GM19238 (cell line): ENCODE measurements at regions not wholly inside any gene's neighbourhood (a gene's known extent, or its start where the extent isn't known, plus 50 kb on each side); places are given as distances from the start of the nearest gene placed in this dataset.

Source experiments
- DNase-seq: peaks from one replicate; pipeline ENCODE4 v3.0.0; 2011; ENCODE audit warnings: low spot score; ENCODE audit not compliant: insufficient read length

DNA sequence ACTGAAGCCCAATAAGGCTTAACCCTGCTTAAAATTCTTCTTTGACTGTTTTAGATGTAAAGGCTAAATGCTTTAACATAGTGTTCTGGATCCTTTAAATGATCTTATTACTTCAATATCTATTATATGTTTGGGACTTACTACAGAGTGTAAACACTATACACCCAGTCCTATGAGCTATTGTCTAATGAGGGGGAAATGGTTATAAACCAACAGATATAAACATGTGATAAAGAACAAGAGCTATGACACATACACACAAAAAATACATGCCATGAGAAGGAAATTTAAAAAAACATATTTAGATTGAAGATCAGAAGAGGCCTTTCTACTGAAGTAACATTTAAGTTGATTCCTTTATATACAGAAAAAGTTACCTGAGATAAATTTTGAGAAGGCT lies 505.1 kb downstream of the FOXG1 start:
- no peak for DNase-seq

DNA sequence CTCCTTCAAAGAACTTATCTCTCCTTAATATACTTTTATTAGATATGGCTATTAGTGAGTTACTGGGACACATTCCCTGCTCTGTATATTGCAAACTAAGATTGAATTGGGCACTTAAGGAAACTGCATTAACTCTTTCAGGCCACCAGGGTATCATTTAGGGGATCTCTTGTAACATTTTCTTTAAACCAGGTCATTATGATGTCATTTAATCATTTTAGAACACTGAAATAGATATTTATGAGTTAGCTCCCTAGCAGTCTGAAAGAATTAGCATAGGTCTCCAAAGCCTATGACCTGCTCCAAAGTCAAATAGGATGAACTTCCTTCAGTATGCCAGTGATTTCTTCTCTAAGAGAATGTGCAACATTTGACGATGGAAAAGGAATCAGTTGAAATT lies 506.9 kb downstream of the FOXG1 start:
- DNase-seq: no peak

GRCh38 chr14:29274890-29275596 lies 508.5 kb downstream of the FOXG1 start:
- no peak for DNase-seq

- no peak for DNase-seq
These were observed 512.0 kb downstream of the FOXG1 start for GRCh38 chr14:29278301-29279263.

GRCh38 chr14:29282169-29282568 lies 515.6 kb downstream of the FOXG1 start:
- DNase-seq: no peak

DNA sequence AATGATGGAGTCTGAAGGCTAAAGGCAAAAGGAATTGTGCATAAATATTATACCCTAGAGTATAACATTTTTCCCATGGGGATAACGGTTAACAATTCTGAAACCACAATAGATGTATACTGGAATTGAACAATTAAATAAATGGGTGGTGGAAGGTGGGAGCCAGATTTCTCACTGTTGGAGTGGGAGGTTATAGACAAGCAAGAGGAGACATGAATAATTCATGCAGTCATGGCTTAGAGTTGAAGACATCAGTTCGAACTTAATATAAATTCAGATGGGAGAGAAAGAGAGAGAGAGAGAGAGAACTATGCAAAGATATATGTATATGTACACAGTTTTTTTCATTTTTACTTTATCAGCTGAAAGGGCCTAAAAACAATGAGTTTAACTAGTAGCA lies 523.9 kb downstream of the FOXG1 start:
- DNase-seq: no peak

GRCh38 chr14:29299372-29299771 lies 532.8 kb downstream of the FOXG1 start:
- DNase-seq: no peak

DNA sequence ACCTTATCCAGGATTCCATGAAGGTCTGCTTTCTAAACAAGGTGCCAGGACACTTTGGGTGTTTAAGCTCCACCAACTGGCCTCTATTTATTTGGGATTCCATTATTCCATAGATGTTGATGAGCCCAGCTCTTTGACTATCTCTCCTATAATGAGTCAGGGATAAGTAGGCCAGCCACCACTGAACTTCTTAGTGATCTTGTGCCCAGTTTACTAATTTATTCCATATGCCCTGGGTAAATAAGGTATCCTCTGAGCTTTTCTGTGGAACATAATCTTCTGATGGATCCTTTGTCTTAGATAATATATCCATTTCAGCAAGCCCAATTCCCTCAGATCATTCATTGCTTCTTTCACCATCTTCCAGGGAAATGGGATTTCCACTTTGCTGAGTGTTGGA lies 535.0 kb downstream of the FOXG1 start:
- no peak for DNase-seq

GRCh38 chr14:29310210-29310609 lies 543.6 kb downstream of the FOXG1 start:
- DNase-seq: no peak

DNA sequence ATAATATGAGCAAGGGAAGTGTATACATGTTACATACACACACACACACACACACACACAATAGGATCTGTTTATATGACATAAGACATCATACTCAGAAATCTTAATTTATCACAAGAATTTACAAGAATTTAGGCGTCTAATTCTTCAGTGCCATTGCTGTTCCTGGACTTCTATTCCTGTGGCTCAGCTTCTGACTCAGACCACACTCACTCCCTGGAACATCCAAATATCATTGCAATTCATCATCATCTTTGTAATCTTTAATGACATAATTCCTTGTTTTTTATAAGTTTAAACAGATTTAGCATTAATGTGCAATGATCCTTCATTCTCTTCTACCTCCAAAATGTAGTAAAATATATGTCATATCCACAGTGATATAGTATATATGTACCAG lies 544.2 kb downstream of the FOXG1 start:
- no peak for DNase-seq

DNA sequence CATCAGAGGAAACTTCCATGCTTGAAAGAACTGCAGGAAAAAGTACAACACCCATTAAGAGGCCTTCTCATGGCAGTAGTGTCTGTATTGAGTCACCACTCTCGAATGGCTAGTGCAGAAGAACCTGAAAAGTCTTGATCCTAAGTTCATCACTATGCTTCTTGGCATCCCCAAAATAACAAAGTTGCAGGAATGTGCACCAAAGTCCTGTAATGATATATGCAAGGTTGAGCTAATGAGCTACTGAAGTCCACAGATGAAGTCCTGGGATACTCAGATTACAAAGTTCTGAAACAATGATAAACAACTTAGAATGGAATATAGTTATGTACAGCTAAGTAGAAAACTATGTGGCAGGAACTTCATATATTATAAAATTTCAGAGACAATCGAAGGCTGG lies 545.4 kb downstream of the FOXG1 start:
- DNase-seq: no peak

- no peak for DNase-seq
These were observed 550.3 kb downstream of the FOXG1 start for GRCh38 chr14:29316936-29317335.

GRCh38 chr14:29317423-29317822 lies 550.8 kb downstream of the FOXG1 start:
- DNase-seq: no peak

DNA sequence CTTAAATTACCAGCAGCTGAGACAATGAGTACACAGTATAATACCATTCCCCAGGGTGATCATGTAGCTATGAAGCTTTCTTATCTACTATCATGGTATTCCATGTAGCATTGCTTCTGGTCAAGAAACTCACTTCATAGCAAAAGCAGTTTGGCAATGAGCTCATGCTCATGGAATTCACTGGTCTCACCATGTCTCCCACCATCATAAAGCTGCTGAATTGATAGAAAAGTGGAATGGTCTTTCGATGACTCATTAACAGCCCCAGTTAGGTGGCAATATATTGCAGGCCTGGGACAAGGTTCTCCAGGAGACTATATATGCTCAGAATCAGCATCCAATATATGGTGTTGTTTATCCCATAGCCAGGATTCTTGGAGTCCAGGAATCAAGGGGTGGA lies 553.7 kb downstream of the FOXG1 start:
- DNase-seq: no peak

DNA sequence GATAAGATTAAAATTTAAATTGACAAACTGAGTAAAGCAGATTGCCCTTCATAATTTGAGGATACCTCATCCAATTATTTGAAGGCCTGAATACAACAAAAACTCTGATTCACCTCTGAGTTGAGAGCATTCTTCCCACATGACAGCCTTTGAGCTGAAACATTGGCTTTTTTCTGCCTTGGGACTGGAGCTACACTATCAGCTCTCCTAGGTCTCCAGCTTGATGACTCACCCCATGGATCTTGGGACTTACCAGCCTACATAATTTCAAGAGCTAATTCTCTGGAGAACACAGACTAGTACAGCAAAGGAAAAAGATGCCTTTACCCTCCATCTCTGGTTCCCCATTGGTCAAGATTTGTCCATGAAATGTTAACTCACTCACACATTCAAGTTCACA lies 555.1 kb downstream of the FOXG1 start:
- no peak for DNase-seq

- DNase-seq: no peak
These were observed 573.0 kb downstream of the FOXG1 start for GRCh38 chr14:29339494-29340172.

DNA sequence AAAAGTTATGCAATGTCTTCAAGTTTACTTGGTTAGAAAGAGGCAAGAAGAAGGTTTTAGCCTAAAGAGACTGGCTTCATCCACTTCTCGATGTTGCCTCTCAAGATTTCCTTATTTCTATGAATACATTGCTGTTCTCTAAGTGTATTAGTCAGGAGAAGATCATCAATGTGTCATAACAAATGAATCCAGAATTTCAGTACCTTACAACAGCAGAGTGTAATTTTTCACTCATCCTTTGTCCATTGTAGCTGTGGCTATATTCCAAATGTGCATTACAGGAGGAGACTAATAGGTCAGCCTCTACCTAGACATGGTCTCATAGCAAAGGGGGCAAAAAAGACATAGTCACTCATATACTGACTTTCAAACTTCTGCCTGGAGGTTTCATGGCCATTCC lies 579.1 kb downstream of the PRKD1 start:
- DNase-seq: no peak

DNA sequence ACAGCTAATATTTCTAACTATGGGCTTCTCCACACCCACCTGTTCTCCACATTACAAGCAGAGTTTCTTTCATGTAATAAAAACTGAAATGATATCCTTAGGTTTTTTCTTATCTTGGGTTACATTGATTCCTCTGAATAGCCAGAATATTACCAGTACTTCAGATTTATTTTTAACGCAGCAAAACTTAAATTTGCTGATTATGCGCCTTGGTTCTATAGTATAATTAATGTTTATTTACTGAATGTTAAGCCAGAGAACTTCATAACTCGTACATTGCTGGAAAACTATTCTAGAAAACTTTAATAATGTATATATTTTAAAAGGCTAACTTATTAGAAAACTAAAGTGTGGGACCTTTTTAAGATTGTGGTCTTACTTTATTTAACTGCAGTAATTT lies 577.2 kb downstream of the PRKD1 start:
- no peak for DNase-seq

DNA sequence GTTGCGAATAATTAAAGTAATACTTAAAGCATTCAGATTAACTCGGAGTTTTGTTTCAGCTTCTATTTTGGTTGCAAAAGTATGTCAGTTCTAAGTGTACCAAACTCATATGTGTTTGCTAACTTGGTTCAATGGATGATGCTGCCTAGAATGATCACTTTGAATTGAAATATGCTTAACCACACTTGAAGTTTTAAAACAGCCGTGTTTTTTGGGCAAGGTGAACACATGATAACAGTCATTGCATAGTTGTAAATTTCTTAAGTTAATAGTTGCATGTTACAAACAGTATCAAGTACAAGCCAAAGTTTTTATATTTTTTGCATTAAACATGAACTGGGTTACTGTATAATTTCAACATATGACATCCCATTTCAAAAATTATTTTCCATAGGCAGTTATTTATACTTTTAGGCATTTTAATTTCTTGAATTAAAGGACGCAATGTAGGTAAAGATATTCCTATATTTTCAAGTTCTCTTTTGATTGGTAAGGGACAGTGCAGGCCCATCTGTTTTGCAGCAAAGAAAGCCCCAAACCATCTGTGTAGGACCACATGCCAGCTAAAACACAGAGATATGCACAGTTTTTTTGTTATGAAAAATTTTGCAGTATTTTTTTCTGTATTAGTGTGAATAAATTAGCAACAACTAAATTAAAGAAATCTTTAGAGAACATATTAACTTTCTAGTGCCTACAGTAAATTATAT lies 575.5 kb downstream of the PRKD1 start:
- DNase-seq: no peak

GRCh38 chr14:29352706-29353080 lies 575.0 kb downstream of the PRKD1 start:
- DNase-seq: no peak

- no peak for DNase-seq
These were observed 574.1 kb downstream of the PRKD1 start for GRCh38 chr14:29353513-29353912.

DNA sequence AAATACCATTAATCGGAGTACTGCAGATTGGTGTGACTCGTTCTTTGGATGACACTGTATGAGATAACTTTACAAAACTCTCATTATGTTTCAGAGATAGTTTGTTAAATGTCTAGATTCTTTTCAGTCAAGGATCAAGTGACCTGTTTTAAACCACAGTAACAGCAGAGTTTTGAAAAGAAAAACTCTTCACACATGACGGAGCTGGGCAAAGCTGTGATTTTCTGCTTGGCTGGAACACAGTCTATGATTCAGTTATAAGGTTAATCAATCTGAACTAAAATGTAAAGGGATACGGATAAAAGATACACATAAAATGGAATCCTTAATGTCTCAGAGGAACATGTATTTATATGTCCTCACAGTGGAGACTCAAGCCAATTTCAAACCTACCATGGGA lies 573.2 kb downstream of the PRKD1 start:
- no peak for DNase-seq
